SU-DHL-6 (cell line): ENCODE measurements at regions not wholly inside any gene's neighbourhood (a gene's known extent, or its start where the extent isn't known, plus 50 kb on each side); places are given as distances from the start of the nearest gene placed in this dataset.

ENCODE experiments used
- H2AFZ ChIP-seq: fragments of 200-600 bp; sonication (generic); 2 replicates; pipeline ENCODE4 v1.6.1; 2014; ENCODE audit warnings: low read depth, mild to moderate bottlenecking, moderate library complexity, mixed read lengths, antibody characterized with exemption, low read length; ENCODE audit not compliant: severe bottlenecking
- H3F3A ChIP-seq: fragments of 200-600 bp; shearing (Covaris generic); 2 replicates; pipeline ENCODE4 v1.6.0; 2016; ENCODE audit warnings: antibody characterized with exemption, mild to moderate bottlenecking; ENCODE audit not compliant: insufficient read depth
- H3K27ac ChIP-seq: fragments of 200-600 bp; sonication (generic); 2 replicates; pipeline ENCODE4 v1.5.1; 2016; ENCODE audit warnings: low read depth, mild to moderate bottlenecking, low read length, moderate library complexity, mixed read lengths
- H3K27me3 ChIP-seq: fragments of 200-600 bp; sonication (generic), shearing (Covaris generic); 2 replicates; pipeline ENCODE4 v1.6.0; 2014; ENCODE audit warnings: mild to moderate bottlenecking, low read length
- H3K36me3 ChIP-seq: fragments of 200-600 bp; sonication (generic); 2 replicates; pipeline ENCODE4 v1.6.1; 2014; ENCODE audit warnings: mild to moderate bottlenecking, low read length, mixed read lengths
- H3K4me2 ChIP-seq: fragments of 300-600, 200-600 bp; shearing (Covaris generic), sonication (generic); 2 replicates; pipeline ENCODE4 v1.6.0; 2014; ENCODE audit warnings: low read length, low read depth, mild to moderate bottlenecking; ENCODE audit not compliant: poor library complexity, severe bottlenecking
- H3K4me3 ChIP-seq: fragments of 200-600 bp; sonication (generic); 2 replicates; pipeline ENCODE4 v1.5.1; 2014; ENCODE audit warnings: antibody characterized with exemption, low read length, mild to moderate bottlenecking, mixed read lengths; ENCODE audit not compliant: insufficient read depth, poor library complexity, severe bottlenecking
- H3K79me2 ChIP-seq: fragments of 200-600 bp; sonication (generic); 2 replicates; pipeline ENCODE4 v1.6.1; 2014; ENCODE audit warnings: mild to moderate bottlenecking, low read length, moderate library complexity; ENCODE audit not compliant: insufficient read depth
- H3K9ac ChIP-seq: fragments of 200-600 bp; sonication (generic); 2 replicates; pipeline ENCODE4 v1.7.0; 2014; ENCODE audit warnings: mild to moderate bottlenecking, low read length
- H3K9me2 ChIP-seq: fragments of 200-600 bp; sonication (generic); replicated peaks from 2 replicates; pipeline ENCODE4 v1.6.1; 2014; ENCODE audit warnings: low read length; ENCODE audit not compliant: insufficient read depth
- H3K9me3 ChIP-seq: fragments of 200-600 bp; sonication (generic); 2 replicates; pipeline ENCODE4 v1.6.1; 2014; ENCODE audit warnings: low read length, mixed read lengths; ENCODE audit not compliant: insufficient read depth
- H4K20me1 ChIP-seq: fragments of 200-600 bp; sonication (generic); 2 replicates; pipeline ENCODE4 v1.6.1; 2014; ENCODE audit warnings: low read depth, mild to moderate bottlenecking, antibody characterized with exemption, low read length, moderate library complexity, mixed read lengths
- CTCF ChIP-seq: fragments of 200-600 bp; sonication (generic); IDR thresholded peaks from one replicate; pipeline ENCODE4 v1.5.1; 2017; ENCODE audit warnings: antibody characterized with exemption, mild to moderate bottlenecking, low read length, moderate library complexity; ENCODE audit not compliant: insufficient read depth, poor library complexity, severe bottlenecking
- EZH2phosphoT487 ChIP-seq: fragments of 200-600 bp; sonication (generic), shearing (Covaris generic); conservative IDR thresholded peaks from 2 replicates; pipeline ENCODE4 v1.6.1; 2018; ENCODE audit warnings: mild to moderate bottlenecking, antibody characterized with exemption, low read length, moderate library complexity, mixed read lengths

DNA sequence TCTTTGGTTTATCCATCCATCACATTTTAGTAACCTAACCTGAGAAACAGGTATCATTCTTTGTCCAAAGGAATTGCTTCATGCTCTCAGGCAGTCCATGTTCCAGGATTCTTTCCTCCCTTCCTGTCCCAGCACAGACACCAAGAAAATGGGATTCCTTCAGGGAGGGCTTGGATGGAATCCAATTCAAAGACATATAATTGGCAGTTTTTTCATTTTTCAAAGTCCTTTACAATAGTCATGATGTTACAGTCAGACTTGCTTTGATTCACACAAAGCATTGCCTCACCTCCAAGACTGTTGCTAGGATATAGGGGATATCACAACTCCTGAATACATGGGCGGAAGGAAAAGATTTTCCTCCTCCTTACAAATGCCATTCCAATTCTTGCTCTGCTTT, 241.4 kb upstream of the ACVR2A start:
- no peak overlapping the region for H3K9ac ChIP-seq
- no peaks in the 10 kb centered on the region for H3K9me3 ChIP-seq
- TF ChIP-seq CTCF = no peak
- TF ChIP-seq EZH2phosphoT487 = no peak
- no peaks in the 10 kb centered on the region for H3K79me2 ChIP-seq
- H4K20me1 ChIP-seq = no peaks in the 10 kb centered on the region
- H3K27me3 ChIP-seq = no peaks in the 10 kb centered on the region
- no peak overlapping the region for H3K4me2 ChIP-seq
- H2AFZ ChIP-seq = no peak overlapping the region
- H3F3A ChIP-seq = no peaks in the 10 kb centered on the region
- no peak overlapping the region for H3K4me3 ChIP-seq
- H3K27ac ChIP-seq = no peak overlapping the region
- H3K9me2 ChIP-seq = no peaks in the 10 kb centered on the region
- H3K36me3 ChIP-seq = no peaks in the 10 kb centered on the region

- Histone ChIP-seq H3K4me2 (no peak overlapping the region), H2AFZ (no peak overlapping the region), H3K9ac (no peak overlapping the region), H3K36me3 (no peaks in the 10 kb centered on the region), H3K27me3 (no peaks in the 10 kb centered on the region), H3K27ac (no peak overlapping the region), H3K79me2 (no peaks in the 10 kb centered on the region), H3K9me2 (no peaks in the 10 kb centered on the region), H3K9me3 (no peaks in the 10 kb centered on the region), H4K20me1 (no peaks in the 10 kb centered on the region), H3K4me3 (no peak overlapping the region), H3F3A (no peaks in the 10 kb centered on the region)
- no peak for TF ChIP-seq CTCF
- no peak for TF ChIP-seq EZH2phosphoT487
These were observed 244.2 kb upstream of the ACVR2A start for GRCh38 chr2:147600646-147601045.

- no peaks in the 10 kb centered on the region for H3K9me3 ChIP-seq
- H3F3A ChIP-seq = no peaks in the 10 kb centered on the region
- H3K4me3 ChIP-seq = no peak overlapping the region
- H3K9me2 ChIP-seq = no peaks in the 10 kb centered on the region
- no peaks in the 10 kb centered on the region for H4K20me1 ChIP-seq
- H3K9ac ChIP-seq = no peak overlapping the region
- H3K27ac ChIP-seq = no peak overlapping the region
- H3K79me2 ChIP-seq = no peaks in the 10 kb centered on the region
- TF ChIP-seq EZH2phosphoT487 (no peak), CTCF (no peak)
- H3K36me3 ChIP-seq = no peaks in the 10 kb centered on the region
- H3K27me3 ChIP-seq = no peaks in the 10 kb centered on the region
- H2AFZ ChIP-seq = no peak overlapping the region
- no peak overlapping the region for H3K4me2 ChIP-seq
These were observed 244.6 kb upstream of the ACVR2A start for GRCh38 chr2:147600223-147600622.

- H3K27ac ChIP-seq = no peak overlapping the region
- H3K27me3 ChIP-seq = no peaks in the 10 kb centered on the region
- H3K4me2 ChIP-seq = no peak overlapping the region
- H3K9me3 ChIP-seq = no peaks in the 10 kb centered on the region
- TF ChIP-seq EZH2phosphoT487 (no peak), CTCF (no peak)
- no peaks in the 10 kb centered on the region for H3K9me2 ChIP-seq
- no peaks in the 10 kb centered on the region for H4K20me1 ChIP-seq
- H3K4me3 ChIP-seq = no peak overlapping the region
- H3K79me2 ChIP-seq = no peaks in the 10 kb centered on the region
- H3K36me3 ChIP-seq = no peaks in the 10 kb centered on the region
- no peak overlapping the region for H3K9ac ChIP-seq
- H2AFZ ChIP-seq = no peak overlapping the region
- no peaks in the 10 kb centered on the region for H3F3A ChIP-seq
These were observed 249.6 kb upstream of the ACVR2A start for GRCh38 chr2:147595200-147595599.
